GM18520 (cell line): ENCODE measurements at regions not wholly inside any gene's neighbourhood (a gene's known extent, or its start where the extent isn't known, plus 50 kb on each side); places are given as distances from the start of the nearest gene placed in this dataset.
"Not testable (repeated sequence)": the region's sequence is repeated elsewhere in the genome, so short reads cannot be mapped to it uniquely, and the experiment has no call there.

Source experiments
- ATAC-seq: cut with Tn5 transposase; IDR thresholded peaks from one replicate; pipeline ENCODE4 v1.9.1; 2021; ENCODE audit not compliant: unreplicated experiment

- no peak for ATAC-seq
Observed at GRCh38 chr7:91355695-91356435, 91.6 kb downstream of the FZD1 start.

- no peak for ATAC-seq
Observed at GRCh38 chr7:91356915-91357314, 92.7 kb downstream of the FZD1 start.

- no peak for ATAC-seq
Observed at GRCh38 chr7:91357379-91357778, 93.1 kb downstream of the FZD1 start.

- no peak for ATAC-seq
Observed at GRCh38 chr7:91357901-91358300, 93.7 kb downstream of the FZD1 start.

- ATAC-seq: no peak
Observed at GRCh38 chr7:91358303-91358702, 94.1 kb downstream of the FZD1 start.

GRCh38 chr7:91365097-91365496 lies 100.9 kb downstream of the FZD1 start:
- ATAC-seq: not testable (repeated sequence)

- ATAC-seq: no peak
Observed at GRCh38 chr7:91366091-91366490, 101.9 kb downstream of the FZD1 start.

GRCh38 chr7:91367812-91368578 lies 103.8 kb downstream of the FZD1 start:
- ATAC-seq: no peak

GRCh38 chr7:91372323-91372722 lies 108.1 kb downstream of the FZD1 start:
- no peak for ATAC-seq

- ATAC-seq: no peak
Observed at GRCh38 chr7:91373111-91373800, 109.0 kb downstream of the FZD1 start.

- ATAC-seq: no peak
Observed at GRCh38 chr7:91374321-91374989, 110.2 kb downstream of the FZD1 start.

GRCh38 chr7:91375378-91375777 lies 111.1 kb downstream of the FZD1 start:
- ATAC-seq: no peak

GRCh38 chr7:91378131-91378530 lies 113.9 kb downstream of the FZD1 start:
- ATAC-seq: no peak

GRCh38 chr7:91379236-91379635 lies 115.0 kb downstream of the FZD1 start:
- no peak for ATAC-seq

GRCh38 chr7:91379991-91380390 lies 115.8 kb downstream of the FZD1 start:
- no peak for ATAC-seq

- no peak for ATAC-seq
Observed at GRCh38 chr7:91383053-91383904, 119.0 kb downstream of the FZD1 start.

- ATAC-seq: no peak
Observed at GRCh38 chr7:91383905-91384274, 119.7 kb downstream of the FZD1 start.

GRCh38 chr7:91394757-91395156 lies 130.5 kb downstream of the FZD1 start:
- ATAC-seq: not testable (repeated sequence)

- not testable (repeated sequence) for ATAC-seq
Observed at GRCh38 chr7:91395313-91395712, 131.1 kb downstream of the FZD1 start.

- ATAC-seq: no peak
Observed at GRCh38 chr7:91397096-91397495, 132.9 kb downstream of the FZD1 start.
